ENCODE measurements at regions not wholly inside any gene's neighbourhood (a gene's known extent, or its start where the extent isn't known, plus 50 kb on each side); places are given as distances from the start of the nearest gene placed in this dataset.

GRCh38 chr10:128525444-128525843, 399.2 kb upstream of the MKI67 start:
- in situ Hi-C loops (cut with HindIII; ENCODE audit: extremely low pct_ligation_motif_present, low pct_unique_long_range_greater_than_20kb) (loop anchor here (25.0 kb wide), 1 partner anchor 438 kb away; no protein-coding TSS in a partner anchor), intact Hi-C loops (cut with micrococcal nuclease; ENCODE audit: unreplicated experiment) (no loop called here)
- 25% methylated on average over 4 of the region's 4 CpGs for WGBS (ENCODE audit: low lambda C conversion rate)
- no peak for ATAC-seq
- BruUV-seq (replicated peaks), result no TSS peak
- H3K4me2 ChIP-seq (ENCODE audit: low read depth, low read length), result no peak overlapping the region
- no peak for FAIRE-seq
- TF ChIP-seq ZSCAN22 (CRISPR knock-in tag; IDR thresholded peaks at IDR 0.05) (no peak), MXD1 (CRISPR knock-in tag; IDR thresholded peaks at IDR 0.05) (no peak), ZNF574 (CRISPR knock-in tag; IDR thresholded peaks at IDR 0.05) (no peak), NCOA5 (CRISPR knock-in tag; IDR thresholded peaks at IDR 0.05) (no peak), ZBTB7A (CRISPR knock-in tag; IDR thresholded peaks at IDR 0.05) (no peak), ZNF232 (CRISPR knock-in tag; IDR thresholded peaks at IDR 0.05; ENCODE audit: borderline replicate concordance) (no peak), MIER3 (CRISPR knock-in tag; IDR thresholded peaks at IDR 0.05; ENCODE audit: borderline replicate concordance) (no peak), ZNF24 (IDR thresholded peaks at IDR 0.05) (no peak)
- H3K36me3 ChIP-seq (replicated peaks in 1 of 2; ENCODE audit: control insufficient read depth in 1 of 2, insufficient read depth in 2 of 2, low read length in 2 of 2), result no peaks in the 10 kb centered on the region
- H3K9me3 ChIP-seq (ENCODE audit: low read length), result no peaks in the 10 kb centered on the region
- no peak overlapping the region for H3K9ac ChIP-seq (ENCODE audit: insufficient read depth, low read depth, low read length)
- no peaks in the 10 kb centered on the region for H3K4me1 ChIP-seq (ENCODE audit: insufficient read depth, low read length)
- H3K27me3 ChIP-seq (ENCODE audit: control insufficient read depth in 1 of 2, insufficient read depth in 2 of 2, low read length in 2 of 2), result peaks cover 3 to 60% of the 10 kb centered on the region in 2 experiments; a peak in 4 of 5 replicates
- H4K20me1 ChIP-seq (ENCODE audit: insufficient read depth, low read length), result no peaks in the 10 kb centered on the region
- no peak overlapping the region for H3K27ac ChIP-seq (ENCODE audit: extremely low read length, insufficient read depth, low read length)
- no peak overlapping the region for H3K4me3 ChIP-seq (replicated peaks in 1 of 3; ENCODE audit: insufficient read depth in 1 of 3, low read depth in 2 of 3, low read length in 3 of 3)
- no peaks in the 10 kb centered on the region for H3K79me2 ChIP-seq (ENCODE audit: insufficient read depth, low read length)
- POLR2A ChIA-PET, result no interaction called here
- CTCF ChIA-PET (ENCODE audit: low intra/inter-chr PET ratio, low total read pairs), result no interaction called here
- H2AFZ ChIP-seq (ENCODE audit: low read length), result no peak overlapping the region
- DNase-seq (ENCODE audit: low spot score), result no peak

All from HepG2 (cell line).